ENCODE measurements at regions not wholly inside any gene's neighbourhood (a gene's known extent, or its start where the extent isn't known, plus 50 kb on each side); places are given as distances from the start of the nearest gene placed in this dataset.

DNA sequence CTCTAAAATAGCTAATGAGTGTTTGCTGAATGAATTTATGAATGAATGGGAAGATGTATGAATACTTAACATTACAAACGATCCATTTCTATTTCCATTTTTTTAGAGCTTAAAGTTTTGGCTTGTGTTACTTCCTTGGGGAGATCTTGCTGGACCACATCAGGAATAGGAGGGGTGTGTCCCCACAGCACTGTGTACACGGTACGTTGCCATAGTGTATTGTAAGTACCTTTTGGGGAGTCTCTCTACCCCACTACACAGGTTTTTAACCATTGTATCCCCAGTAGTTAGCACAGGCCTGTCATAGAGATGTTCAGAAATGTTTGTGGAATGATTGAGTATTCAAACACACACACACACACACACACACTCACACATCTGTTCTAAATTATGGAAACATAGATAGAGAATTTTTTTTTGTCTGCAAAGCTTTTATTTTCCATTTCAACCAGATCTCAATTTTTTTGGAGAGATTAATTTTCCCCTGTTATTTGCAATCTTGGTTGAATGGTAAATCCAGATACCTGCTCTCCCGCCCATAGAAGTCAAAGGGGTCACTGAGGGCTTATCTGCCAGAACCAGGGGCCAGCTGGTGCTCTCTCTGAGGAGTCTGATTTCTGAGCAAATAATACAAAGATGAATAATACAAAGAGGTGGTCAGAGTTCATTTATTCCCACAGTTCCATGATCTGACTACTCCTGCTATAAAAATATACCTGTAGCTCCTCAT lies 471.0 kb downstream of the INSC start:
- DNase-seq (ENCODE audit: low read depth), result no peak

DNA sequence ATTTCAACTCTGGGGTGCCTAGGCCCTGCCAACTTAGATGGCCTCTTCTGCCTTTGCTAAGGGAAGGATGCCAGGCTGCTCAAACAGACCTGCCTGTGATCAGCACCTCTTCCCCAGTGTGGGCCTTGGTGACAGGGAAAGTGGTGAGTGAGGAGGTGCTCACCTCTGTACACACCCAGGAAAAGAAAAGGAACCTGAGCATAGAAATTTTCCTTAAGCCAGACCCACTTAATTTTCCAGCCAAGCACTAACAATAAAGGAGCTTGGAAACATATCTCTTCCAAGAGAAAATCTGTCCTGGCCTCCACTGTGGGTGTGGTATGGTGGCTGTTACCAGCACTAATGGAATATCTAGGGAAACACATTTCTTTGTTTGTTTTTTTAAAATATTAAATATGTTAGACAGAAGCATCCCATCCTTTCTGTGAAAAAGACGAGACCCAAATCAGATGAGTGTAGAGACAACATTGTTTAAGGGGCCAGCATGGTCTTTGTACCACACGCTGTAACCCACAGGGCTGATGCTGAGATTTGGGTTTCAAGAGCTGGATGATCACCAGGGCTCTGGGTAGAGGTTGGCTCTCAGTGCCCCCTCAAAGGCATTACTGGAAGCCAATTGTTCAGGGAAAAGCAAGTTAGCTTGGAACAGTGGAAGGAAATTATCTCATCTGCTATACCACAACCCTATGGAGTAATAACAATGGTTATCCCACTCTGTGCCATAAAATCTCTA lies 472.2 kb downstream of the INSC start:
- DNase-seq (ENCODE audit: low read depth), result no peak

DNA sequence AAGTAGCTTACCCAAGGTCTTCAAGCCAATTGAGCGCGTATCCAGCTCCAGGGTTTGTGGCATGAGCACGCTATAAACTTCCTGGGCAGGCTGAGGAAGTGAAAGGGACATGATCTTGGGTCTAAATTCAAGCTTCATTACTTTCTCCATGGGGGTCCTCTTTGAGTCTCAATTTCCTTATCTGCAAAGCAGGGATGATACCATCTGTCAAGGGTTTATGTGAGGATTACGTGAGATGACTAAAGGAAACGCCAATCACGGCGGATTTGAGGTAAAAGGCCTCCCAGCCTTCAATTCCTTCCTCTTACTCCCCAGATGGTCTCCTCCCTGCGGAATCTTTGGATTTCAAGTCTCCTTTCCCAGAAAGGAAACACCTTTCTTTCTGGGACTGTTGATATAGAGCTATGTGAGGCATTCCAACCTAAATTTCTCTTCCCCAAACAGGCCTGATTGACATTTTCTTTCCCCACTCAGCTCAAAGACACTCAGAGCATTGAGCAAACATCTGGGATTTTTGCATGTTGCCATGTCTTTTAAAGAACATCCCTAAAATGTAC lies 474.4 kb downstream of the INSC start:
- DNase-seq (ENCODE audit: low read depth), result no peak

DNA sequence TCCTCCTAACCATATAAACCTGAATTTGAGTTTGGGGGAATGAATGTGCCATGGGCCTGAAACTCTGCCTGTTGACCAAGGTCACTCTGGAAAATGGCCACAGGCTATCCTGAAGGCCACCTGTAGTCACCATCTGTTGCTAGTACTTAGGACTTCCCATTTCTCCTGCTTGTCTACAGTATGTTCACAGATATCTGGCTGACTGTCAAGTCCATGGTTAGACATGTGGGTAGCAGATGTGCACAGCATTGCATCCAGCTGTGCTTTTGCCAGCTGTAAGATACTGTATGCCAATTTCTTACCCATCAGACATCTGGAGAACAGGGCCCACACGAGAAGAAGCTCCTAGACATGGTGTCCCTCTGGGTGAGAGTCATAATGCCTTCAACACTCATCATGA lies 475.4 kb downstream of the INSC start:
- DNase-seq (ENCODE audit: low read depth), result no peak

DNA sequence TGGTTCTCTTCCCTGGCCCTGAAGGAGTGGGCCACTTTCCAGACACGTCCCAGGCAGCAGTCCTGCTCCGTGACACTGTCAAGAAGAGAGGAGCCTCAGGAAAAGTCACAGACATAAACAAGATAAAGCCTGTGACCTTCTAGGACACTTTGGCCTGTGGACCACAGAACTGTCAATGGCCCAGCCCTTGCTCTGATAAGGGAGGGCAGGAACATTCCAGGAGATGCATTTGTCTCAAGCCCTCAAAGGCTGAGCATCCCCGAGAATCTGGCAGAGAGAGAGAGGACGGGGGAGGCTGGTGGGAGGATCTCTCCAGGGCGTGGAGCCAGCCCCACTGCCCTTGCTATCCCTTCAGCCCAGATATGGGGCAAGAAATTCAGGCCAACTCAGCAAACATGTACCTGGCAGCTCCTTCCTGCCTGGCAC lies 476.4 kb downstream of the INSC start:
- DNase-seq (ENCODE audit: low read depth), result peak; percentile 21

DNA sequence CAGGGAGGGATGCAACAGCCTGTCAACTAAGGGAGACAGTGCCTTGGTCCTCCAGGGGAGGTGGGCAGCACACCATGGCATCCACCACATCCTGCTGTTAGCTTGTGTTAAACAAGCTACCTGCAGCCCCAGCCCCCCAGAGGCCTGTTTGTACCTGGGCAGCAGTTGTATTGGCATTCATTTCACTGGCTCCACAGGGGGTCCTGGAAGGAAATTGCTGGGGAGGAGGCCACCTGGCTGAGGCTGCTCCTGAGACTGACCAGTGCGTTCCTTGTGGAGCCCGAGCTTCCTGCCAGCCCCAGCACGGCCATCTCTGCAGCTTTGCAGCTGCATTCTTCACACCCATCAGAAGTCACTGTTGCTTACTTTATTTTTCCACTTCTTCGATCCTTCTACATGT lies 479.9 kb downstream of the INSC start:
- no peak for DNase-seq (ENCODE audit: low read depth)

DNA sequence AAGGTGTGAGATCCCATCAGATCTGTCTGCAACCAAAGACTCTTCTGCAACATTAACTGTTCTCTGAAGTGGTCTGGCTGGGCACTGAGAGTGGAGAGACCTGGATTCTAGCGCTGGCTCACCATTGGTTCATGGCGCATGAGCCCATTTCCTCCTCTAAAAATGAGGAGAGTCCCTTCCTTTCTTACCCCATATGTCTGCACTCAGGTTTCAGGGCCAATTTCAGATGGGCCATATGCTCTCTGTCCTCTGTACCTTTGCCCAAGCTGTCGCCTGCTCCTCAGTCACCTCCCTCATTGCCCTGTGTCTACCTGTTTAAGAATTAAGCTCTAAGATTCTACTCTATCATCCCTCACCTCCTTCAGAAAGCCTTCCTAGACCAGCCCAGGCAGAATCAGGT lies 484.7 kb downstream of the INSC start:
- no peak for DNase-seq (ENCODE audit: low read depth)

DNA sequence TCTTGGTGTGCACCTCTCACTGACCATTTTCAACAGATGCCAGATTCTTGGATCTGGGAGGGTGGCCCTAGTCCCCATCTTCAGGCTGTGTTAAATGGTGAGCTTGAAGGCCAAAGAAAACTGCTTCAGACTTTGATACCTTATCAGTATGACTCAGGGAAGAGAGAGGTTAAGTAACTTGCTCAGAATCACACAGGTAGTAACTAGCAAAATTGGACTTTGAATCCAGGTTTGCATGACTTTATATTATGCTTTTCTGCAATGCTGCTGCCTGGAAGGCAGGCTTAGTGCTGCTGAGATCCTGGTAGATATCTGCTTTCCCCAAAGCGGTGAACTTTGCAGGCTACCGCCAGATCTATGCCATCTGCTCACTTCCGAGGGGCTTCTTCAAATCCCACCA lies 487.3 kb downstream of the INSC start:
- no peak for DNase-seq (ENCODE audit: low read depth)

DNA sequence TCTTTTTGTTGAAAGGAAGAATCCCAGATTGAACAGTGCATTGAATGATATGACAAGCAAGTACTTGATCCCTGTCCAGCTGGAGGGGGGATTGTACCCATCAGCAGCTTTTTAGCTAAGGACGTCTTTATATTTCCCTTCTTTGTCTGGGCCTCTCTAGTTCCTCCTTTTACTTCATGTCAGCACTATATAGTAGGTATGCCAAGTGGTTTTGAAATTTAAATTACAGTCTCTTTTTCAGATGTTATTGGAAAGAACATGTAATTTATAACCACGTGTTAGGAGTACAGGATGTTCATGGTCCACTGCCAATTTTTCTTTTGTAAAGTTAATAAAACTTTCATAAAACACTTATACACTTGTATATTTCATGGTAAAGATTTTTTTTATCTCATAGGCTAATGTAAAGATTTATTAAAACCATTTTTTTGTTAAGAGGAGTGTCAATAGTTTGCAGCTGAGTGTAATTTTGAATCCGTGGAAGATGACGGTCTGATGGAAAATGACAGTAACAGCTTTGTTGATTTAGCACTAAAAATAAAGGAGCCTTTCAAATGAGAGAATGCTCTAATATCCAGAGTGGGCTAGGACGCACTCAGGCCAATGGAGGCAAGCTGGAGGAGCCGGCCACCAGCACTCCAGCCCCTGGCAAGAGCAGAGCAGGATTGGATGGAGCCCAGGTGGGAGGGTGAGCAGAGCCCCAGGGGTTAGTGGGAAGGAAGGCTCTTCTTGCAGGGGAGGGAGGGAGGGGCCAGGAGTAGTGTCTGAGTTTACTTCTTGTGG lies 488.3 kb downstream of the INSC start:
- no peak for DNase-seq (ENCODE audit: low read depth)

DNA sequence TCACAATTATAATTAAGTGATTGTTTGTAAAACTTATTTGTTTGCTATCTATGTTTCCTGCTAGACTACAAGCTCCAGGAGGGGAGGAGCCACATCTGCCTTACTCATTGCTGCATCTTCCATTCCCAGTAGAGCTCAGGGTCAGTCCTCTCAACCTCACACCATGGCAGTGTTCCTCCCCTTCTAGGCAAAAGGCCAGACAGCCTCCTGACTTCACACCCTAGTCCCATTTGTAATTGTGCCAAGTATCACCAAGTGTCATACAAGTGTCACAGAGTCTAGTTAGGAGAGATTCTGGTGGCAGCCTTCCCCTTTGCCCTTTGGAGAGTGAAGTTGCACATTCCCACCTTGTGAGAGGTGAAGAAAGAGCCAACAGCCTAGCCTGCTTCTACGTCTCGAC lies 490.4 kb downstream of the INSC start:
- DNase-seq (ENCODE audit: low read depth), result no peak

DNA sequence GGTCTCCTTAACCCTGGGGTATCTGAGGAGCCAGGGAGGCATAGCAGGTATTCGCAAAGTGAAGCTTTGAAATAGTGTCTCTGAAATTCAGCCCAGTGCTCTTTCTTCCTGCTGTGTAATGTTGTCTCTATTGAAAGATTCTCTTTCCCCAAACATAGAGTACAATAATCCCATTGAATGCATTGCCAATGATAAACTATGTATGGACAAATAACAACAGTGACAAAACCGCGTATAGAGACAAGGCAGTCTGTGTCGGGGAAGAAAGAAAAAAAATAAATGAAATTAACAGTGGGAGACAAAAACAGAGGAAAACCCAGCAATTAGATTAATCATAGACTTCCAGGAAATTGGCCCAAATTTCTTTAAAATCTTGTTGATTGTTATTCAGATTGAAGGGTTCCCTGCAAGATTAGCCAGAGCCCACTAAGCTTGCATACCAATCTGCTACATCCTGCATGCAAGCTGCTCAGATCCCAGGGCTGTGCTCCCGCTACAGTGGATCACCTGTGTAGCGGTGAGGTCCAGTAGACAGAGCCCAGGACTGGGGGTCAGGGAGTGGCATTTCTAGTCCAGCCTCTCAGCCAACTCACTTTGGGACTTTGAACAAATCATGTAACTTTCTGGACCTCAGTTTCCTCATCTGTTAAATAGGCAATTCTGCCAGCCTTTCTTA lies 492.8 kb downstream of the INSC start:
- DNase-seq (ENCODE audit: low read depth), result no peak

DNA sequence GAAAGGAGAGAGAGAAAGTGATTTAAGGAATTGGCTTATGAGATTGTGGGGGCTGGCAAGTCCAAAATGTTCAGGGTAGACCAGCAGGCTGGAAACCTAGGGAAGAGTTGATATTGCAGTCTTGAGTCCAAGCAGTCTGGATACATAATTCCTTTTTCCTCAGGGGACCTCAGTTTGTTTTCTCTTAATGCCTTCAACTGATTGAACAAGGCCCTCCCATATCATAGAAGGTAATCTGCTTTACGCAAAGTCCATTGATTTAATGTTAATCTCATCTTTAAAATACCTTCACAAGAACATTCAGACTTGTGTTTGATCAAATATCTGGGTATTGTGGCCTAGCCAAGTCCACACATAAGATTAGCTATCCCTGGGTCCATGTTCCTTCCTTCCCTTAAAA lies 494.7 kb downstream of the INSC start:
- no peak for DNase-seq (ENCODE audit: low read depth)

DNA sequence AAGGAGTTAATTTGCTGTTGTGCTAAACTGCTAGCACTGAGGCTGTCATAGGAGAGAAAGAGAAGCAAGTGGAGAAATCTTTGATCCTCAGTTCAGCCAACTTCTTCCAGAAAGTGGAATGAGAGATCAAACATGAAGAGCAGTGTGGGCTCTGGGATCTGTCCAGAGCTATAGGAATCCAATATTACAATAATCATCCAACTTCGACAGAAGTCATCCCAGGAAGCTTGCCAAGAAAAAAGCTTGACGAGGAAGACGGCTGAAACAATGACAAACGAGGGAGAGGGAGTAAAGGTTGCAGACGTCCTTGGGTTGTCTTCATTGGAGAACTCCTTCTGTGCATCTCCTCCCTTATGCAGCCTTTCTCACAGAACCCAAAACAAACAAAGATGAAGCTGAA lies 496.2 kb downstream of the INSC start:
- no peak for DNase-seq (ENCODE audit: low read depth)

DNA sequence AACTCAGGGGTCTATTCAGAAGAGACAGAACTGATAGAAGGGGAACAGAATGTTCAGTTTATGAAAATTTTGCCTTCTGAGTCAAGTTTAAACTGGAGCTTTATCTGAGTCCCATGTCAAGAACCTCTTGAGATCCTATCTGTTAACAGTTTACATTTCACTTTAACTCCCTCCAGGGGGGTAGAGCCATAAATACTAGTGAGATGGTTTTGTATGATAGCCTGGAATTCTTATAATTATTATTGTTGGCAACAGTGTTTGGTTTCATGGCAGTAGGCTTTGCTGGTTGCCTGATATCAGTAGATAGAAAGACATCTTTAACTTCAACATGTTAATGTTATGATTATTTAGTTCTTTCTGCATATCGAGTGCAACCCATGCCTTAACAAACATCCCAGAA lies 498.5 kb downstream of the INSC start:
- DNase-seq (ENCODE audit: low read depth), result peak; percentile 57

DNA sequence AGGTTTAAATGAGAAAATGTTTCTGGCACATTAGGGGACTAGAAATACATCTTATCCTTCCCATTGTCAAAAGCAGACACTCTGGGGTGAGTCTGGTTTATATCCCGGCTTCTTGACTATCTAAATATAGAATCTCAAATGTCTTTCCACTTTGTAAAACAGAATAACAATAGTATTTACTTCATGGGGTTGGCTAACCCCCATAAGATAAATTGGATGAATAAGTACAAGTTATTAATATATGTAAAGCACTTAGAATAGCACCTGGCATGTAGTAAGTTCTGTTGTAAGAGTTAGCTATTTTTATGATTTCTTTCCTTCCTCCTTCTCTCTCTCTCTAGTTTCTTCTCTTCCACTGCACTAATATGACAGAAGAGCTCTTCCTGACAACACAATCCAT lies 499.1 kb downstream of the INSC start:
- peak; percentile 19 for DNase-seq (ENCODE audit: low read depth)

DNA sequence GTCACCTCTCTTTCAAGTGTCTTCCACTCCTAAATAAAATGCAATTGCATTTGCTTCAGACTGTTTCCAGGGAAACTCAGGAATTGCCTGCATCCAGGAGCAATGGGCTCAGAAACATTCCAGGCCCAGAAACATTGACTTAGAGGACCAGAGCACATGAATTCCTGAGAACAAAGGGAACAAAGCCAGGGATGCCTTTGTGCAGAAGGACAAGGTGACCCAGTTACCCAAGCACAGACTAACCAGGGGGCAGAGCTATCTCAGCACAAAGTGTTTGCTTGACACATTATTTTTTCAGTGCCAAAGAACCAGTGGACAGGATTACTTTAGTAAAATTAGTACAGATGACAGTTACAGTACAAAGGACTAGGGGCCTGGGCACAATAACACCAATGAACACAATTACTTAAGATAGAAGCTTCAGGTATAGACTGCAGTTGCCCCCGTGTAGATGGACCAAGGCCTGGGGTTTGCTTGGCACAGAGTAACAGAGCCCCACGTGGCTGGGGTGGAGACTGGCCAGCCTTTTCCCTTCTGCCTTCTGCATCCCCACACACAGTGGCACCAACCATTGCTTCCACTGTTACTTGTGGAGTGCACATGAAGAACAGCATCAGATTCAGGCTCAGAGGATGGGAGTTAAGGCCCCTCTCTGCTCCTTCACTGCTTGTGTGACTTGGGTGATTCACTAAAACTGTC lies 500.8 kb downstream of the INSC start:
- no peak for DNase-seq (ENCODE audit: low read depth)

DNA sequence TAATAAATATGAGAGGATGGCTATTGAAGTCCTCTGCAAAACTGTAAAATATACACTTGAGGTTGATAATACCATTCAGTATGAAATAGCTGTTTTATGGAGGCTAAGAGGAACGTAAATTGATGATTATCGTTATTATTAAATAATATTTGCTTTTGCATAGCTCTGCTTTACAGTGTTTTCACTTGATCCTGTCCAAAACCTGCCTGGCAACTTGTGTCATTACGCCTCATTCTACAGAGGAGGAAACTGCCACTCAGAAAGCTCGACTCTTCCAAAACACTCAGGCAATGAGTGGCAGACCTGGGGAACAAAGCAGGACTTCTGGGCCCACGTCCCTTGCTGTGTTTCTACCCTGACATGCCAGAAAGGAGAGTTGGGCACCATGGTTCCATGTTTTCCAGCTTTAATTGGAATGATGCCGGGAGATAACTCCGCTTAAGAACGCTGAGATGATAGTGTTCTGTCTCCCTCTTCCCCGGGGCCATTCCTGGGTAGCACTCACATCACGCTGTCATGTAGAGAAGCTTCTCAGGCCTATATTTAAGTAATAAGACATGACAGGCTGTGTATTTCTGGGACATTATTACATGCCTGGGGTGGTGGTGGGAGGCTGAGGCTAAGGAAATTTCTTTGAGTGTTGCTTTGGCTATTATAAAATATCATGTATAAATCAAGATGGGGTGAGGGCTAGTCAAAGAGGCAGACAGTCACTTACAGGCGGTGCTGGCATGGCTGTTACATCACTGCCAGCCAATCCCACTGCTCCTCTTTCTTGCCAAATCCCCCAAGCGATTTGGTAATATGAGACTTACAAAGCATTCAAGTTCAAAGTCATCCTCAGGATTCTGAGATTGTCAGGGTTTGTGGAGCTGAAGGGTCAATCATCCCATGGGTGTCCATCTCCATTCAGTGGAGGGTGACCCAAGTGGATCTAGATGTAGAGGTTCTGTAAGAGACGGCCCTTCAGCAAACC lies 501.7 kb downstream of the INSC start:
- DNase-seq (ENCODE audit: low read depth), result no peak

DNA sequence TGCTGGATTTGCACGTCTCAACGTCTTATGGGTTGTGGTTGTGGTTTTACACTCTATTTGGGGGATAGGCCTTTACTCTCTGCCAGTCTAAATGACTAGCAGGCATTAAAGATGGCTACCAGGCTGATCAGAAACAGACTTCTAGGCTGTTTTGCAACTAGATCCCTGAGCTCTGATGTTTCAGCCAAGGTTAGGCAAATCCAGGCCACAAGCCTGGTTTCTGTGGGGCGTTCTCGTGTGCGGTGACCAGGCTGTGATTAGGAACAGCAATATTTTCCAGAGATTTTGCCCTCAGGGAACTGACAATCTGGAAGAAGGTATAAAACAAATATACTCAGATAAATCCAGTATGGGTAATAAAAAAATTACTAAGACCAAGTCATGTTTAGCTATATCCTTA lies 502.4 kb downstream of the INSC start:
- no peak for DNase-seq (ENCODE audit: low read depth)

DNA sequence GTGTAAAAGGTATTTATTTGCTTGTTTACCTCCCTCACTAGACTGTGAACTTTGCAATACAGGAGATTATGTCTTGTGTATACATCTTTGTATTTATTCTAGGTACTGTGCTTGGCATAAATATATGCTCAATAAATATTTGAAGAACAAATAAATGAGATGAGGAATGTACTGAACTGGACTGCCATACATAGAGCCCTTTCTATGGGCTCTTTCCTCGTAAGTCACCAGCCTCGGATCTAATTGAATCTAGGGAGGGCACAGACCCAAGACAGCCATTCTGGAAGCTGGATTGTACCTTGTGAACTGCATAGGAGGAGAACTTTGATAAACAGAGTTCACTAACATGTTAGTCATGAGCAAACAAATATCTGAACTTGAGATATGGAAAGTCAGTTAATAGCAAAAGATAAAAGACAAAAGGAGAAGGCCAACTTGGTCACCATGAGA lies 503.9 kb downstream of the INSC start:
- no peak for DNase-seq (ENCODE audit: low read depth)

DNA sequence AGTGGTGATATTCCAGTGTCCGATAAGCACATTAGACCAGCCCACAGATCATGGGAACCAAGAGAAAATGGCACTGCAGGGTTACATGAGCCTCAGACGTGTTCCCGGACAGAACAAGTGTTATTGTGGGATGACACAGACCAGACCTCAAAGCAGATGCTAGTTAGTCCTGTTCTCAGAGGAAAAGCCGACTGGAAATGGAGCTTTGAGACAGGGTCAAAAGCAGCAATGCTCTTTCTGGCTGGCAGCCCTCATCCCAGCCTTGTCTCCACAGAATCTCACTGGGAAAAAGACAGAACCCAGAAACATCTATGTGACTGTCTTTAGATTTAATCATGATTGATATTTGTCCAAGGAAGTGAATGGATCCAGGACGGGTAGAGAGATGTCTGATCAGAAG lies 506.8 kb downstream of the INSC start:
- peak; percentile 20 for DNase-seq (ENCODE audit: low read depth)
